Left lung (tissue), 4 donors: ENCODE measurements at regions not wholly inside any gene's neighbourhood (a gene's known extent, or its start where the extent isn't known, plus 50 kb on each side); places are given as distances from the start of the nearest gene placed in this dataset.

Experiments
- ATAC-seq: fragments of 200-7000 bp; cut with Tn5 transposase; one replicate; pipeline ENCODE4 v1.9.1; 2020; ENCODE audit warnings: moderate library complexity
- DNase-seq, 4 donors: peaks; one replicate each; pipeline ENCODE4 v3.0.0-alpha.2; 2013 to 2020
- H3K27ac ChIP-seq, 2 donors: fragments of 200-600 bp; sonication (generic) in 1 of 2; one replicate each; pipeline versions ENCODE4 v1.5.0 to v1.8.0; 2020 to 2021
- H3K27me3 ChIP-seq, 2 donors: fragments of 200-600 bp; sonication (generic) in 1 of 2; one replicate each; pipeline versions ENCODE4 v1.5.0 to v1.8.0; 2020 to 2021
- H3K36me3 ChIP-seq, 2 donors: fragments of 200-600 bp; sonication (generic) in 1 of 2; one replicate each; pipeline versions ENCODE4 v1.5.0 to v1.8.0; 2020 to 2021
- H3K4me1 ChIP-seq, 2 donors: fragments of 200-600 bp; one replicate each; pipeline ENCODE4 v1.8.0; 2021
- H3K4me3 ChIP-seq, 2 donors: fragments of 200-600 bp; sonication (generic) in 1 of 2; one replicate each; pipeline versions ENCODE4 v1.5.0 to v1.8.0; 2020 to 2021; ENCODE audit warnings: mild to moderate bottlenecking in 1 of 2
- H3K9me3 ChIP-seq, 2 donors: fragments of 200-600 bp; sonication (generic) in 1 of 2; one replicate each; pipeline versions ENCODE4 v1.5.0 to v1.8.0; 2020 to 2021
- intact Hi-C, 2 donors: fragments of 100-400 bp; cut with DNase I; formaldehyde crosslinking; loops; one replicate each; pipeline versions ENCODE4 v1.11.2 to v1.14.2; 2022
- TF ChIP-seq, protein P1 (sequence below), 2 donors: fragments of 200-600 bp; sonication (generic) in 1 of 2; IDR thresholded peaks; one replicate each; pipeline versions ENCODE4 v1.5.0 to v1.8.0; 2021; ENCODE audit warnings: antibody characterized with exemption in 2 of 2
- donor health status: DM: no; HTN: yes; CAD: no.
- donor health status: DM: no; HTN: no; CAD: no.

DNA sequence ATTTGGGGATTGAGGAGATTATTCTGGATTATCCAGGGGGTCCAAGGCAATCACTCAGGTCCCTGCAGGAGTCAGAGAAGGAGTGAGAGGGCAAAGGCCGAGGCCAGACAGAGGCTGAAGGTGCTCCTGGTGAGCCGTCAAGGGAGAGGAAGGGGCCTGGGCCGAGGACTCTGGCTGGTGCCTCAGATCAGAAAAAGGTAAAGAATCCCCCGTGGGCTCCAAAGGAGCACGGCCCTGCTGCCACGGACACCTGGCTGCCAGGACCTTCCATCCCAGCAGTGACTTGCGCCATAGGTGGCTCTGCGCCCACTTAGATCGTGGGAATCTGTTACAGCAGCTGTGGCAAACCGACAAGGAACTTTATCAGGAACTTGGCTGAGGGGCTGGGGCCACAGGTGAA, 374.8 kb upstream of the MYT1L start:
- Histone ChIP-seq H3K36me3 (no peaks in the 10 kb centered on the region), H3K27ac (no peak overlapping the region), H3K27me3 (peaks cover 0 to 73% of the 10 kb centered on the region in 2 donors), H3K4me3 (no peak overlapping the region), H3K9me3 (no peaks in the 10 kb centered on the region), H3K4me1 (peaks cover 0 to 21% of the 10 kb centered on the region in 2 donors)
- no peak for ATAC-seq
- TF ChIP-seq, protein P1, sequence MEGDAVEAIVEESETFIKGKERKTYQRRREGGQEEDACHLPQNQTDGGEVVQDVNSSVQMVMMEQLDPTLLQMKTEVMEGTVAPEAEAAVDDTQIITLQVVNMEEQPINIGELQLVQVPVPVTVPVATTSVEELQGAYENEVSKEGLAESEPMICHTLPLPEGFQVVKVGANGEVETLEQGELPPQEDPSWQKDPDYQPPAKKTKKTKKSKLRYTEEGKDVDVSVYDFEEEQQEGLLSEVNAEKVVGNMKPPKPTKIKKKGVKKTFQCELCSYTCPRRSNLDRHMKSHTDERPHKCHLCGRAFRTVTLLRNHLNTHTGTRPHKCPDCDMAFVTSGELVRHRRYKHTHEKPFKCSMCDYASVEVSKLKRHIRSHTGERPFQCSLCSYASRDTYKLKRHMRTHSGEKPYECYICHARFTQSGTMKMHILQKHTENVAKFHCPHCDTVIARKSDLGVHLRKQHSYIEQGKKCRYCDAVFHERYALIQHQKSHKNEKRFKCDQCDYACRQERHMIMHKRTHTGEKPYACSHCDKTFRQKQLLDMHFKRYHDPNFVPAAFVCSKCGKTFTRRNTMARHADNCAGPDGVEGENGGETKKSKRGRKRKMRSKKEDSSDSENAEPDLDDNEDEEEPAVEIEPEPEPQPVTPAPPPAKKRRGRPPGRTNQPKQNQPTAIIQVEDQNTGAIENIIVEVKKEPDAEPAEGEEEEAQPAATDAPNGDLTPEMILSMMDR (IDR thresholded peaks at IDR 0.05): no peak
- intact Hi-C loops: no loop called here
- DNase-seq: no peak

DNA sequence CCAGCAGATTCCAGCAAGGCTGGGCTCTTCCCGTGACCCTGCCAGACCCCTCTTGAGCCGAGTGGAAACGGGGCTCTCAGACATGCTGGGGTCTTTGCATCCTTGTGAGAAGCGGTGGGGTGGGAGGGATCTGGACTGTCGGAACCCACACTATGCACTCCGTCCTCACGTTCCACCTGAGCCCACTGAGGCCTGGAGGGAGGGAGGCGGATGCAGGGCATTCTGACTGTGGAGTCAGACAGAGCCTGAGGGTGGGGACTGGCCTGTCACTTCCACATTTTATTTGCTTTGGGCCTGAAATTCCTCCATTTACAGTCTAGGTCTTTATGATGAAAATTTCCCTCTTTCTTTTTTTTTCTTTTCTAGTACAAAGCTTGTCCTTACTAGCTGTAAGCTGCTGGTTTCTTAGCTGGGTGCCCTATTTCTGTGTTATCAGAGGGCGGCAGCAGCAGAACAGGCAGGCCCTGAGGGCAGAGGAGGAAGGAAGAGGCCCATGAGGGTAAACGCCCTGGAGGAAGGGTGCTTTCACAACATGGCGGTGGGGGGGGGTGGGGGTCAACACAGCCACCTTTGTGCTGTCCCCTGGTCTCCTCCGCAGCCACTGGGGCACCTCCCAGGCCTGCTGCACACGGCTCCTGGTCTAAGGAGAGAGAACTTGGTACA, 373.5 kb upstream of the MYT1L start:
- H3K27ac ChIP-seq: peak overlapping the region in 1 of 2 donors; percentile 66
- ATAC-seq: no peak
- H3K36me3 ChIP-seq: no peaks in the 10 kb centered on the region
- no peak for DNase-seq
- intact Hi-C loops: no loop called here
- TF ChIP-seq, protein P1 (IDR thresholded peaks at IDR 0.05): no peak
- peaks cover 0 to 62% of the 10 kb centered on the region in 2 donors for H3K27me3 ChIP-seq
- H3K4me3 ChIP-seq: no peak overlapping the region
- H3K4me1 ChIP-seq: peaks cover 0 to 21% of the 10 kb centered on the region in 2 donors
- no peaks in the 10 kb centered on the region for H3K9me3 ChIP-seq

DNA sequence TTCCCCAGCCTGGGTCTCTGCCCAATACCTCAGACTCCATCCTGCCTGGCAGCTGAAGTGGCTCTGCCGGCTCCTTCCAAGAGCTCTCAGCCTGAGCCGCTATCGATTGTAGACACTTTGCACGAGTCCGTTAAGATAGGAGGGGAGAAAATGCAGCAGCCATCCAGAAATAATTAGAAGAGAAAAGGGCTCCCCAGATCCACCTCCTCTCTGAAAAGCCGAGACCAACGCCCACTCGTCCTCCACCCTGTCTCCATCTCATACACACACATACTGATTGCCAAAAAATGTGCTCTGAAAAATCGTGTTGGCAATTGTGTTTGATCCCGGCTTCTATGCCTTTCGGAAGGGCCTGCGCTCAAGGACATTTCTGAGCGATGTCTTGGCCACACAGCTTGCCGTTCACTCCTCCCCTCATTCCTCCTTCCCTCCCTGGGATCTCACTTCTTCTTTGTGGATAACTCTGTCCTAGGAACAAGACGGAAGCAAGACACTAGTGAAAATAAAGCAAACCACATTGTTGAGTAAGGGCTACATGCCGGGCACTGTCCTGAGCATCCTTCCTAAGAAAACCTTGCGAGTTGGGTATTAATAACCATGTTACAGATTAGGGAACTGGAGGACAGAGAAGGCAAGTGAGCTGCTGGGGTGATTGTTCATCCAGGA, 372.8 kb upstream of the MYT1L start:
- TF ChIP-seq, protein P1 (IDR thresholded peaks at IDR 0.05): no peak
- ATAC-seq (no peak), DNase-seq (no peak)
- no peak overlapping the region for H3K4me3 ChIP-seq
- peaks cover 0 to 21% of the 10 kb centered on the region in 2 donors for H3K4me1 ChIP-seq
- H3K36me3 ChIP-seq: no peaks in the 10 kb centered on the region
- no peaks in the 10 kb centered on the region for H3K9me3 ChIP-seq
- peak overlapping the region in 1 of 2 donors; percentile 66 for H3K27ac ChIP-seq
- peaks cover 0 to 55% of the 10 kb centered on the region in 2 donors for H3K27me3 ChIP-seq
- intact Hi-C loops: no loop called here

DNA sequence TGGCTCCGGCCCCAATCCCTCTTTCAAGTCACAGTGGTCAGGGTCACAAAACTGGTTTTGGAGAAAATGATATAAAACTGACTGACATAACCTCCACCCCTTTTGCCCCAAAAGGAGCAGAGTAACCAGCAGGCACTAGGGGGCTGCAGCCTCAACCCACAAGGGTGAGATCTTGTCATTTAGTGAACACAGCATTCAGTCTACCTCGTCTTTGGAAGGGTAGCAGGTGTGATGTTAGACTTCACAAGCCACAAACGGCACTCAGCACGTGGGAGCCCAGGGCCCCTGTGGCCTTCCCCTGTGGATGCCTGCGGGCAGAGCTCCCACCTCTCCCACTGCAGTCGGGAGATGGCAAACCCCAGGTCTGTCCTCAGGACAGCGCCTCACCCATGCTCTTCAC, 372.1 kb upstream of the MYT1L start:
- Histone ChIP-seq H3K27ac (no peak overlapping the region), H3K4me3 (no peak overlapping the region), H3K36me3 (no peaks in the 10 kb centered on the region), H3K4me1 (peaks cover 0 to 21% of the 10 kb centered on the region in 2 donors), H3K9me3 (no peaks in the 10 kb centered on the region), H3K27me3 (peaks cover 0 to 48% of the 10 kb centered on the region in 2 donors)
- intact Hi-C loops: no loop called here
- no peak for ATAC-seq
- TF ChIP-seq, protein P1 (IDR thresholded peaks at IDR 0.05): no peak
- no peak for DNase-seq

DNA sequence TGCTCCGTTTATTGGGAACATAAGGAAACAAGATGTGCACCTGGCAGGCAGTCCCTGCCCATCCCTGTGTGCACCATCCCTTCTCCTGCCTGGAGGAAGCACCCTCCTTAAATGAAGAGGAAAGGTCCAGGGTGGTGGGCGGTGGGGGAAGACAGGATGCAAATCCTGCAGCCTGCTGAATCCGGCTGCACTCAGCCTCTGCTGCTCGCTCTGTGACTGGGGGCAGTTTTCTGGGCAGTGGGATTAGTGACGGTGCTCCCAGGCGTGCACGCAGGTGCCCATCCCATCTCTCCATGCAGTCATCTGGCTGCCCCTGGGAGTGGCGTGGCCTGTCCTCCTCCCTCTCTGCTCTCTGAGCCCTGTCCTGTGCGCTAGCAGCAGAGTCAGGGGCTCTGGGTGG, 371.3 kb upstream of the MYT1L start:
- no peaks in the 10 kb centered on the region for H3K9me3 ChIP-seq
- no peaks in the 10 kb centered on the region for H3K36me3 ChIP-seq
- H3K4me3 ChIP-seq: no peak overlapping the region
- H3K27me3 ChIP-seq: peaks cover 0 to 41% of the 10 kb centered on the region in 2 donors
- peaks cover 0 to 21% of the 10 kb centered on the region in 2 donors for H3K4me1 ChIP-seq
- DNase-seq (no peak), ATAC-seq (no peak)
- intact Hi-C loops: no loop called here
- no peak overlapping the region for H3K27ac ChIP-seq
- TF ChIP-seq, protein P1 (IDR thresholded peaks at IDR 0.05): no peak
